ENCODE measurements at regions not wholly inside any gene's neighbourhood (a gene's known extent, or its start where the extent isn't known, plus 50 kb on each side); places are given as distances from the start of the nearest gene placed in this dataset.
"Not testable (repeated sequence)": the region's sequence is repeated elsewhere in the genome, so short reads cannot be mapped to it uniquely, and the experiment has no call there.

GRCh38 chr3:13188181-13188779, 115.1 kb upstream of the IQSEC1 start:
- no peak for DNase-seq
- Histone ChIP-seq H3K4me1 (ENCODE audit: insufficient read depth, low read length) (no peaks in the 10 kb centered on the region), H3K36me3 (ENCODE audit: insufficient read depth, low read length) (no peaks in the 10 kb centered on the region), H3K4me3 (ENCODE audit: low read length) (no peak overlapping the region), H3K9me3 (ENCODE audit: low read length) (no peaks in the 10 kb centered on the region), H3K27me3 (ENCODE audit: insufficient read depth, low read length, poor library complexity, severe bottlenecking) (no peaks in the 10 kb centered on the region), H3K27ac (ENCODE audit: low read depth, low read length) (no peak overlapping the region)
- Mint-ChIP-seq H3K36me3 (peaks cover 0 to 16% (median 4%) of the 10 kb centered on the region in 3 donors), H3K27ac (peak overlapping the region in 5 of 8 donors; percentile 4 to 83 (median 21)), H3K4me3 (peak overlapping the region in 1 of 7 donors; percentile 43), H3K9me3 (peaks cover 2 to 9% (median 6%) of the 10 kb centered on the region in 5 donors), H3K4me1 (peaks cover 11 to 26% (median 21%) of the 10 kb centered on the region in 3 donors), H3K27me3 (peaks cover 9 to 41% of the 10 kb centered on the region in 2 donors)
- ChIA-PET CTCF (no interaction called here), POLR2A (no interaction called here)

- Histone ChIP-seq H3K27ac (ENCODE audit: low read depth, low read length) (no peak overlapping the region), H3K4me1 (ENCODE audit: insufficient read depth, low read length) (no peaks in the 10 kb centered on the region), H3K27me3 (ENCODE audit: insufficient read depth, low read length, poor library complexity, severe bottlenecking) (no peaks in the 10 kb centered on the region), H3K4me3 (ENCODE audit: low read length) (no peak overlapping the region), H3K36me3 (ENCODE audit: insufficient read depth, low read length) (no peaks in the 10 kb centered on the region), H3K9me3 (ENCODE audit: low read length) (no peaks in the 10 kb centered on the region)
- H3K27me3 Mint-ChIP-seq = peaks cover 9 to 37% of the 10 kb centered on the region in 2 donors
- no peak for DNase-seq
- peaks cover 0 to 16% (median 4%) of the 10 kb centered on the region in 3 donors for H3K36me3 Mint-ChIP-seq
- no peak overlapping the region for H3K4me3 Mint-ChIP-seq
- H3K9me3 Mint-ChIP-seq = peaks cover 2 to 9% (median 6%) of the 10 kb centered on the region in 5 donors
- H3K4me1 Mint-ChIP-seq = peaks cover 11 to 26% (median 19%) of the 10 kb centered on the region in 3 donors
- peak overlapping the region in 1 of 8 donors; percentile 16 for H3K27ac Mint-ChIP-seq
- ChIA-PET POLR2A (no interaction called here), CTCF (no interaction called here)
Measured at GRCh38 chr3:13187593-13187992, 114.4 kb upstream of the IQSEC1 start.

GRCh38 chr3:13186435-13186815, 113.2 kb upstream of the IQSEC1 start:
- no peak for DNase-seq
- Mint-ChIP-seq H3K36me3 (peaks cover 0 to 16% (median 4%) of the 10 kb centered on the region in 3 donors), H3K4me3 (no peak overlapping the region), H3K4me1 (peaks cover 11 to 26% (median 19%) of the 10 kb centered on the region in 3 donors), H3K27me3 (peaks cover 8 to 44% of the 10 kb centered on the region in 2 donors), H3K9me3 (peaks cover 2 to 10% (median 6%) of the 10 kb centered on the region in 5 donors), H3K27ac (no peak overlapping the region)
- no peaks in the 10 kb centered on the region for H3K4me1 ChIP-seq (ENCODE audit: insufficient read depth, low read length)
- no peak overlapping the region for H3K4me3 ChIP-seq (ENCODE audit: low read length)
- ChIA-PET CTCF (no interaction called here), POLR2A (no interaction called here)
- H3K36me3 ChIP-seq (ENCODE audit: insufficient read depth, low read length) = no peaks in the 10 kb centered on the region
- no peak overlapping the region for H3K27ac ChIP-seq (ENCODE audit: low read depth, low read length)
- no peaks in the 10 kb centered on the region for H3K9me3 ChIP-seq (ENCODE audit: low read length)
- H3K27me3 ChIP-seq (ENCODE audit: insufficient read depth, low read length, poor library complexity, severe bottlenecking) = no peaks in the 10 kb centered on the region

GRCh38 chr3:13185737-13186434, 112.7 kb upstream of the IQSEC1 start:
- no peaks in the 10 kb centered on the region for H3K9me3 ChIP-seq (ENCODE audit: low read length)
- no peak overlapping the region for H3K4me3 Mint-ChIP-seq
- POLR2A ChIA-PET = interaction anchor here (0.6 kb wide), 1 partner anchor 56 kb away, joined by 3 read pairs; no protein-coding TSS in a partner anchor
- H3K27ac ChIP-seq (ENCODE audit: low read depth, low read length) = no peak overlapping the region
- DNase-seq = no peak
- peaks cover 2 to 11% (median 6%) of the 10 kb centered on the region in 5 donors for H3K9me3 Mint-ChIP-seq
- H3K4me1 Mint-ChIP-seq = peaks cover 11 to 26% (median 19%) of the 10 kb centered on the region in 3 donors
- no peak overlapping the region for H3K27ac Mint-ChIP-seq
- H3K27me3 Mint-ChIP-seq = peaks cover 5 to 44% of the 10 kb centered on the region in 2 donors
- H3K27me3 ChIP-seq (ENCODE audit: insufficient read depth, low read length, poor library complexity, severe bottlenecking) = no peaks in the 10 kb centered on the region
- CTCF ChIA-PET = no interaction called here
- no peaks in the 10 kb centered on the region for H3K4me1 ChIP-seq (ENCODE audit: insufficient read depth, low read length)
- H3K36me3 Mint-ChIP-seq = peaks cover 0 to 20% (median 4%) of the 10 kb centered on the region in 3 donors
- H3K36me3 ChIP-seq (ENCODE audit: insufficient read depth, low read length) = no peaks in the 10 kb centered on the region
- H3K4me3 ChIP-seq (ENCODE audit: low read length) = no peak overlapping the region

GRCh38 chr3:13179582-13180210, 106.5 kb upstream of the IQSEC1 start:
- H3K27ac Mint-ChIP-seq; CTCF ChIA-PET; H3K36me3 ChIP-seq (ENCODE audit: insufficient read depth, low read length); H3K27ac ChIP-seq (ENCODE audit: low read depth, low read length); H3K4me1 Mint-ChIP-seq; H3K4me1 ChIP-seq (ENCODE audit: insufficient read depth, low read length); H3K4me3 Mint-ChIP-seq; H3K4me3 ChIP-seq (ENCODE audit: low read length); H3K27me3 ChIP-seq (ENCODE audit: insufficient read depth, low read length, poor library complexity, severe bottlenecking); H3K9me3 ChIP-seq (ENCODE audit: low read length); DNase-seq; POLR2A ChIA-PET: not testable (repeated sequence)
- H3K27me3 Mint-ChIP-seq = peaks cover 3 to 21% of the 10 kb centered on the region in 2 donors
- peaks cover 11 to 19% (median 14%) of the 10 kb centered on the region in 5 donors for H3K9me3 Mint-ChIP-seq
- peaks cover 0 to 29% (median 3%) of the 10 kb centered on the region in 3 donors for H3K36me3 Mint-ChIP-seq

- Mint-ChIP-seq H3K9me3 (peaks cover 11 to 19% (median 14%) of the 10 kb centered on the region in 5 donors), H3K27me3 (peaks cover 5 to 22% of the 10 kb centered on the region in 2 donors), H3K36me3 (peaks cover 0 to 28% (median 3%) of the 10 kb centered on the region in 3 donors), H3K4me3 (no peak overlapping the region), H3K4me1 (no peaks in the 10 kb centered on the region), H3K27ac (no peak overlapping the region)
- H3K4me1 ChIP-seq (ENCODE audit: insufficient read depth, low read length) = no peaks in the 10 kb centered on the region
- DNase-seq = no peak
- no peaks in the 10 kb centered on the region for H3K9me3 ChIP-seq (ENCODE audit: low read length)
- H3K36me3 ChIP-seq (ENCODE audit: insufficient read depth, low read length) = no peaks in the 10 kb centered on the region
- no peak overlapping the region for H3K27ac ChIP-seq (ENCODE audit: low read depth, low read length)
- CTCF ChIA-PET = no interaction called here
- no peak overlapping the region for H3K4me3 ChIP-seq (ENCODE audit: low read length)
- POLR2A ChIA-PET = no interaction called here
- no peaks in the 10 kb centered on the region for H3K27me3 ChIP-seq (ENCODE audit: insufficient read depth, low read length, poor library complexity, severe bottlenecking)
Measured at GRCh38 chr3:13179181-13179580, 106.0 kb upstream of the IQSEC1 start.

- peaks cover 0 to 22% (median 3%) of the 10 kb centered on the region in 3 donors for H3K36me3 Mint-ChIP-seq
- peaks cover 3 to 22% of the 10 kb centered on the region in 2 donors for H3K27me3 Mint-ChIP-seq
- Histone ChIP-seq H3K36me3 (ENCODE audit: insufficient read depth, low read length) (no peaks in the 10 kb centered on the region), H3K27me3 (ENCODE audit: insufficient read depth, low read length, poor library complexity, severe bottlenecking) (no peaks in the 10 kb centered on the region), H3K9me3 (ENCODE audit: low read length) (no peaks in the 10 kb centered on the region), H3K4me3 (ENCODE audit: low read length) (no peak overlapping the region), H3K27ac (ENCODE audit: low read depth, low read length) (no peak overlapping the region), H3K4me1 (ENCODE audit: insufficient read depth, low read length) (no peaks in the 10 kb centered on the region)
- no peak overlapping the region for H3K4me3 Mint-ChIP-seq
- no peaks in the 10 kb centered on the region for H3K4me1 Mint-ChIP-seq
- H3K9me3 Mint-ChIP-seq = peaks cover 11 to 19% (median 14%) of the 10 kb centered on the region in 5 donors
- ChIA-PET POLR2A (no interaction called here), CTCF (no interaction called here)
- no peak overlapping the region for H3K27ac Mint-ChIP-seq
- no peak for DNase-seq
Measured at GRCh38 chr3:13178107-13178506, 104.9 kb upstream of the IQSEC1 start.

- ChIA-PET POLR2A (no interaction called here), CTCF (no interaction called here)
- no peaks in the 10 kb centered on the region for H3K36me3 ChIP-seq (ENCODE audit: insufficient read depth, low read length)
- Mint-ChIP-seq H3K27me3 (peaks cover 3 to 22% of the 10 kb centered on the region in 2 donors), H3K4me3 (no peak overlapping the region), H3K9me3 (peaks cover 11 to 19% (median 14%) of the 10 kb centered on the region in 5 donors), H3K4me1 (no peaks in the 10 kb centered on the region), H3K27ac (no peak overlapping the region), H3K36me3 (peaks cover 0 to 22% (median 3%) of the 10 kb centered on the region in 3 donors)
- H3K9me3 ChIP-seq (ENCODE audit: low read length) = no peaks in the 10 kb centered on the region
- no peak overlapping the region for H3K27ac ChIP-seq (ENCODE audit: low read depth, low read length)
- H3K4me3 ChIP-seq (ENCODE audit: low read length) = no peak overlapping the region
- no peaks in the 10 kb centered on the region for H3K4me1 ChIP-seq (ENCODE audit: insufficient read depth, low read length)
- no peaks in the 10 kb centered on the region for H3K27me3 ChIP-seq (ENCODE audit: insufficient read depth, low read length, poor library complexity, severe bottlenecking)
- DNase-seq = no peak
Measured at GRCh38 chr3:13177641-13178040, 104.4 kb upstream of the IQSEC1 start.

Data from CD8-positive, alpha-beta memory T cell (primary cell).